Keratinocyte (primary cell): ENCODE measurements at regions not wholly inside any gene's neighbourhood (a gene's known extent, or its start where the extent isn't known, plus 50 kb on each side); places are given as distances from the start of the nearest gene placed in this dataset.

Experiments used
- DNase-seq: peaks from one replicate; pipeline ENCODE4 v3.0.0-alpha.2; 2011; ENCODE audit warnings: low read depth, missing footprints, low spot score
- FAIRE-seq: peaks from 2 replicates; lab custom pipeline; 2011; peaks lifted over from hg19 to GRCh38; lab: Jason Lieb, UNC
- H2AFZ ChIP-seq: 2 replicates; pipeline ENCODE4 v1.6.0; 2012; ENCODE audit warnings: low read length, control low read depth, inconsistent platforms; ENCODE audit not compliant: control insufficient read depth
- H3K27ac ChIP-seq: 2 replicates; pipeline ENCODE4 v1.5.1; 2011; ENCODE audit warnings: low read length; ENCODE audit not compliant: control insufficient read depth, insufficient read depth
- H3K27me3 ChIP-seq: 3 replicates; pipeline ENCODE4 v1.6.0; 2011; ENCODE audit warnings: low read length; ENCODE audit not compliant: control insufficient read depth, insufficient read depth; ENCODE audit errors: extremely low read depth
- H3K36me3 ChIP-seq, 2 experiments: 2 replicates in 1 of 2; 3 replicates in 1 of 2; pipeline ENCODE4 v1.5.1; 2011; ENCODE audit warnings: low read length in 2 of 2, mild to moderate bottlenecking in 1 of 2; ENCODE audit not compliant: control insufficient read depth in 2 of 2, insufficient read depth in 2 of 2; ENCODE audit errors: extremely low read depth in 1 of 2
- H3K4me1 ChIP-seq: 3 replicates; pipeline ENCODE4 v1.5.1; 2011; ENCODE audit warnings: low read length; ENCODE audit not compliant: control insufficient read depth, insufficient read depth; ENCODE audit errors: extremely low read depth
- H3K4me2 ChIP-seq: 3 replicates; pipeline ENCODE4 v1.6.0; 2011; ENCODE audit warnings: low read depth, low read length; ENCODE audit not compliant: control insufficient read depth, insufficient read depth; ENCODE audit errors: extremely low read depth
- H3K4me3 ChIP-seq, 3 experiments: fragments of 200-600 bp in 1 of 3; sonication (generic) in 1 of 3; 2 replicates in 2 of 3; 3 replicates in 1 of 3; pipeline ENCODE4 v1.5.1; 2011 to 2016; ENCODE audit warnings: low read length in 3 of 3, mild to moderate bottlenecking in 3 of 3, control low read depth in 2 of 3, inconsistent platforms in 1 of 3, low read depth in 1 of 3, mixed read lengths in 1 of 3, mixed run types in 1 of 3, moderate library complexity in 1 of 3; ENCODE audit not compliant: control insufficient read depth in 2 of 3, insufficient read depth in 2 of 3; ENCODE audit errors: extremely low read depth in 1 of 3
- H3K79me2 ChIP-seq: 2 replicates; pipeline ENCODE4 v1.6.0; 2012; ENCODE audit warnings: low read length; ENCODE audit not compliant: control insufficient read depth, insufficient read depth
- H3K9ac ChIP-seq: 3 replicates; pipeline ENCODE4 v1.6.0; 2011; ENCODE audit warnings: low read length; ENCODE audit not compliant: control insufficient read depth, insufficient read depth; ENCODE audit errors: extremely low read depth
- H3K9me1 ChIP-seq: 3 replicates; pipeline ENCODE4 v1.6.0; 2011; ENCODE audit warnings: low read length; ENCODE audit not compliant: control insufficient read depth, insufficient read depth; ENCODE audit errors: extremely low read depth
- H3K9me3 ChIP-seq: 2 replicates; pipeline ENCODE4 v1.5.1; 2012; ENCODE audit warnings: low read depth, low read length; ENCODE audit not compliant: control insufficient read depth
- H4K20me1 ChIP-seq: 3 replicates; pipeline ENCODE4 v1.6.0; 2011; ENCODE audit warnings: low read length; ENCODE audit not compliant: control insufficient read depth, insufficient read depth; ENCODE audit errors: extremely low read depth
- EZH2 ChIP-seq: IDR thresholded peaks from one replicate; pipeline ENCODE4 v1.6.1; 2012; ENCODE audit warnings: inconsistent platforms, mild to moderate bottlenecking, low read length, moderate library complexity
- dilution Hi-C: fragments of 300-500 bp; cut with MboI; formaldehyde crosslinking; loops from one replicate; pipeline ENCODE4 v1.7.0; 2020; ENCODE audit warnings: low sequenced_read_pairs; ENCODE audit not compliant: extremely low pct_ligation_motif_present
- TF ChIP-seq, protein P1 (sequence below), 3 experiments: IDR thresholded peaks in 1 of 3; conservative IDR thresholded peaks in 1 of 3; optimal IDR thresholded peaks in 1 of 3; 2 replicates in 2 of 3; 3 replicates in 1 of 3; pipeline versions ENCODE3 to v1.5.1; 2011; ENCODE audit warnings: low read length in 3 of 3, mild to moderate bottlenecking in 3 of 3, moderate library complexity in 2 of 3, control low read depth in 1 of 3, inconsistent platforms in 1 of 3; ENCODE audit not compliant: insufficient read depth in 2 of 3; ENCODE audit errors: extremely low read depth in 1 of 3

DNA sequence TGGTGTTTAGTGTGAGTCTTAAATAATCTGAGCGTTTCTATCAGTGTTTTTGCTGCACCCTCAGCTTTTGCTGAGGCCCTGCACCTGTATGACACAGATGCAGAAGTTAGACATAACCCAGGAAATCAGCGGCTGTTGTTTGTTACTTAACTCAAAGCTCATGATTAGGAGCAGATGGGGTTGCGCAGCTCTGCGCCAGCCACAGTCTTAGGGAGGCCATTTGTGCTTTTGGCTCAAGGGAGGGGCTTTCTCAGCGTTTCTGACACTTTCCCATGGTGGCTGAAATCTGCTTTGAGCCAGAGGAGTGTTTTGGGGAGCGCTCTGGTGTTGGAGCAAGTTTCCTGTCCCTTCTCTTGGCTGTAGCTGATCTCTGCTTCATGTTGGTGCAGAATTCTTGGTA, 433.8 kb downstream of the NAF1 start:
- dilution Hi-C loops, result no loop called here
- Histone ChIP-seq H3K27ac (no peak overlapping the region), H3K4me1 (no peaks in the 10 kb centered on the region), H3K79me2 (no peaks in the 10 kb centered on the region), H2AFZ (no peak overlapping the region), H3K9ac (no peak overlapping the region), H3K9me3 (no peaks in the 10 kb centered on the region), H3K4me3 (no peak overlapping the region), H3K27me3 (no peaks in the 10 kb centered on the region), H3K36me3 (no peaks in the 10 kb centered on the region), H4K20me1 (no peaks in the 10 kb centered on the region), H3K4me2 (no peak overlapping the region), H3K9me1 (no peaks in the 10 kb centered on the region)
- no peak for DNase-seq
- no peak for FAIRE-seq
- TF ChIP-seq, protein P1, sequence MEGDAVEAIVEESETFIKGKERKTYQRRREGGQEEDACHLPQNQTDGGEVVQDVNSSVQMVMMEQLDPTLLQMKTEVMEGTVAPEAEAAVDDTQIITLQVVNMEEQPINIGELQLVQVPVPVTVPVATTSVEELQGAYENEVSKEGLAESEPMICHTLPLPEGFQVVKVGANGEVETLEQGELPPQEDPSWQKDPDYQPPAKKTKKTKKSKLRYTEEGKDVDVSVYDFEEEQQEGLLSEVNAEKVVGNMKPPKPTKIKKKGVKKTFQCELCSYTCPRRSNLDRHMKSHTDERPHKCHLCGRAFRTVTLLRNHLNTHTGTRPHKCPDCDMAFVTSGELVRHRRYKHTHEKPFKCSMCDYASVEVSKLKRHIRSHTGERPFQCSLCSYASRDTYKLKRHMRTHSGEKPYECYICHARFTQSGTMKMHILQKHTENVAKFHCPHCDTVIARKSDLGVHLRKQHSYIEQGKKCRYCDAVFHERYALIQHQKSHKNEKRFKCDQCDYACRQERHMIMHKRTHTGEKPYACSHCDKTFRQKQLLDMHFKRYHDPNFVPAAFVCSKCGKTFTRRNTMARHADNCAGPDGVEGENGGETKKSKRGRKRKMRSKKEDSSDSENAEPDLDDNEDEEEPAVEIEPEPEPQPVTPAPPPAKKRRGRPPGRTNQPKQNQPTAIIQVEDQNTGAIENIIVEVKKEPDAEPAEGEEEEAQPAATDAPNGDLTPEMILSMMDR (optimal IDR thresholded peaks at IDR 0.05 in 1 of 3, IDR thresholded peaks at IDR 0.05 in 1 of 3, conservative IDR thresholded peaks at IDR 0.05 in 1 of 3; ENCODE audit: extremely low read depth in 1 of 3, insufficient read depth in 2 of 3, low read length in 3 of 3), result no peak
- no peak for TF ChIP-seq EZH2

DNA sequence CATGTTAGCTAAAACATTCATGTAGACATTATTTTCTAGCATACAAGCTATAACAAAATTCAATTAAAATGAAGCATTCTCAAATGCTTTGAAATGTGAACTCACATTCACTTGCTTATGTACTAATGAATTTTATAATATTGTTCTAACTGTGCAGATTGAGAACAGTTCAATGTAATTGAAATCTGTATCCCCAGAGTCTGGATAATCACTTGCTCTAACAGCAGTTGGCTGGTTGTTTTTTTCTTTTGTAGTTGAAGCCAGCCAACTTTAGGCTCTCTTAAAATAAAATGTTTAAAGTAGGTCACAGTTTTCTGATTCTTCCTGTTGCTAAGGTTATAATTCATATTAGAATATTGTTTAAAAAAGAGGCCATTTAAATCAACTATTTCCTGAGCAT, 438.9 kb downstream of the NAF1 start:
- no peak overlapping the region for H3K4me3 ChIP-seq
- no peak overlapping the region for H3K9ac ChIP-seq
- H3K9me1 ChIP-seq, result no peaks in the 10 kb centered on the region
- no peaks in the 10 kb centered on the region for H3K4me1 ChIP-seq
- TF ChIP-seq, protein P1 (optimal IDR thresholded peaks at IDR 0.05 in 1 of 3, IDR thresholded peaks at IDR 0.05 in 1 of 3, conservative IDR thresholded peaks at IDR 0.05 in 1 of 3; ENCODE audit: extremely low read depth in 1 of 3, insufficient read depth in 2 of 3, low read length in 3 of 3), result no peak
- TF ChIP-seq EZH2, result no peak
- H3K79me2 ChIP-seq, result no peaks in the 10 kb centered on the region
- dilution Hi-C loops, result no loop called here
- no peak overlapping the region for H3K27ac ChIP-seq
- no peaks in the 10 kb centered on the region for H3K27me3 ChIP-seq
- H3K9me3 ChIP-seq, result no peaks in the 10 kb centered on the region
- DNase-seq (no peak), FAIRE-seq (no peak)
- no peak overlapping the region for H2AFZ ChIP-seq
- no peaks in the 10 kb centered on the region for H4K20me1 ChIP-seq
- no peak overlapping the region for H3K4me2 ChIP-seq
- H3K36me3 ChIP-seq, result no peaks in the 10 kb centered on the region
